H9 (cell line): ENCODE measurements at regions not wholly inside any gene's neighbourhood (a gene's known extent, or its start where the extent isn't known, plus 50 kb on each side); places are given as distances from the start of the nearest gene placed in this dataset.

Experiments
- DNase-seq: peaks from one replicate; pipeline ENCODE4 v3.0.0-alpha.2; 2017
- H2AFZ ChIP-seq: one replicate; pipeline ENCODE4 v1.6.1; 2013; ENCODE audit warnings: mild to moderate bottlenecking, low read length, control low read depth, moderate library complexity
- H2AK5ac ChIP-seq: 2 replicates; pipeline ENCODE4 v1.6.1; 2013; ENCODE audit warnings: low read length, control low read depth, mixed read lengths; ENCODE audit not compliant: insufficient read length
- H2BK120ac ChIP-seq: one replicate; pipeline ENCODE4 v1.6.1; 2013; ENCODE audit warnings: low read depth, mild to moderate bottlenecking, low read length, control low read depth, inconsistent platforms; ENCODE audit not compliant: poor library complexity, severe bottlenecking
- H2BK12ac ChIP-seq: 2 replicates; pipeline ENCODE4 v1.6.1; 2013; ENCODE audit warnings: low read length, control low read depth, mixed read lengths, low read depth; ENCODE audit not compliant: insufficient read length
- H2BK15ac ChIP-seq: 2 replicates; pipeline ENCODE4 v1.6.1; 2013; ENCODE audit warnings: low read depth, low read length, control low read depth
- H2BK20ac ChIP-seq: one replicate; pipeline ENCODE4 v1.6.1; 2013; ENCODE audit warnings: low read depth, mild to moderate bottlenecking, low read length, control low read depth, inconsistent platforms; ENCODE audit not compliant: poor library complexity, severe bottlenecking
- H2BK5ac ChIP-seq: 2 replicates; pipeline ENCODE4 v1.6.1; 2013; ENCODE audit warnings: low read length, control low read depth, mixed read lengths; ENCODE audit not compliant: insufficient read length
- H3K14ac ChIP-seq: 2 replicates; pipeline ENCODE4 v1.6.1; 2013; ENCODE audit warnings: low read length, control low read depth; ENCODE audit not compliant: insufficient read depth
- H3K18ac ChIP-seq: 2 replicates; pipeline ENCODE4 v1.6.1; 2013; ENCODE audit warnings: low read depth, mild to moderate bottlenecking, mixed read lengths, low read length, control low read depth; ENCODE audit not compliant: insufficient read length
- H3K23ac ChIP-seq: 2 replicates; pipeline ENCODE4 v1.6.1; 2013; ENCODE audit warnings: low read length, control low read depth, mixed read lengths, low read depth; ENCODE audit not compliant: insufficient read length
- H3K23me2 ChIP-seq: 2 replicates; pipeline ENCODE4 v1.6.1; 2013; ENCODE audit warnings: low read depth, mild to moderate bottlenecking, mixed read lengths, low read length, control low read depth; ENCODE audit not compliant: insufficient read length, poor library complexity, severe bottlenecking
- H3K27ac ChIP-seq: 2 replicates; pipeline ENCODE4 v1.5.1; 2013; ENCODE audit warnings: low read length, control low read depth, mixed read lengths, low read depth; ENCODE audit not compliant: insufficient read length
- H3K27me3 ChIP-seq: 2 replicates; pipeline ENCODE4 v1.6.1; 2013; ENCODE audit warnings: low read length, control low read depth, inconsistent platforms; ENCODE audit not compliant: insufficient read depth
- H3K4ac ChIP-seq: 2 replicates; pipeline ENCODE4 v1.6.1; 2013; ENCODE audit warnings: low read depth, mild to moderate bottlenecking, control low read depth, inconsistent platforms, low read length, moderate library complexity
- H3K4me1 ChIP-seq: 2 replicates; pipeline ENCODE4 v1.6.1; 2013; ENCODE audit warnings: low read length, control low read depth, inconsistent platforms; ENCODE audit not compliant: insufficient read depth
- H3K4me2 ChIP-seq: 2 replicates; pipeline ENCODE4 v1.6.1; 2013; ENCODE audit warnings: low read length, control low read depth, mixed read lengths; ENCODE audit not compliant: insufficient read length, insufficient read depth
- H3K56ac ChIP-seq: 2 replicates; pipeline ENCODE4 v1.6.1; 2013; ENCODE audit warnings: low read depth, mild to moderate bottlenecking, mixed read lengths, low read length, control low read depth; ENCODE audit not compliant: insufficient read length
- H3K79me1 ChIP-seq: 2 replicates; pipeline ENCODE4 v1.6.1; 2013; ENCODE audit warnings: low read depth, mild to moderate bottlenecking, moderate library complexity, low read length, control low read depth, inconsistent platforms; ENCODE audit not compliant: insufficient read depth, poor library complexity, severe bottlenecking
- H3K79me2 ChIP-seq: 2 replicates; pipeline ENCODE4 v1.6.1; 2013; ENCODE audit warnings: low read length, control low read depth, inconsistent platforms; ENCODE audit not compliant: insufficient read depth
- H3K9ac ChIP-seq: 2 replicates; pipeline ENCODE4 v1.6.1; 2013; ENCODE audit warnings: low read length, control low read depth, mixed read lengths; ENCODE audit not compliant: insufficient read length; ENCODE audit errors: extremely low read depth
- H3K9me3 ChIP-seq: one replicate; pipeline ENCODE4 v1.6.1; 2013; ENCODE audit warnings: low read depth, low read length, inconsistent platforms; ENCODE audit not compliant: control insufficient read depth
- H3T11ph ChIP-seq: one replicate; pipeline ENCODE4 v1.6.1; 2013; ENCODE audit warnings: mild to moderate bottlenecking, low read length, control low read depth, inconsistent platforms
- H4K20me1 ChIP-seq: one replicate; pipeline ENCODE4 v1.6.1; 2013; ENCODE audit not compliant: control insufficient read depth, insufficient read length, insufficient read depth
- H4K5ac ChIP-seq: 2 replicates; pipeline ENCODE4 v1.6.1; 2013; ENCODE audit warnings: low read depth, mild to moderate bottlenecking, mixed read lengths, low read length, control low read depth; ENCODE audit not compliant: insufficient read length
- H4K8ac ChIP-seq: replicated peaks from 2 replicates; pipeline ENCODE4 v1.6.1; 2013; ENCODE audit warnings: low read length, control low read depth, mixed read lengths, low read depth; ENCODE audit not compliant: insufficient read length
- H4K91ac ChIP-seq: 2 replicates; pipeline ENCODE4 v1.6.1; 2013; ENCODE audit warnings: low read depth, mild to moderate bottlenecking, moderate library complexity, mixed read lengths, low read length, control low read depth; ENCODE audit not compliant: insufficient read length
- H3K27ac Mint-ChIP-seq, 3 experiments: 2 replicates in 2 of 3; 3 replicates in 1 of 3; pipeline ENCODE4 v1.8.0; 2020 to 2021; ENCODE audit warnings: mixed read lengths in 3 of 3, mild to moderate bottlenecking in 1 of 3, moderate library complexity in 1 of 3
- H3K27me3 Mint-ChIP-seq: 2 replicates; pipeline ENCODE4 v1.8.0; 2021; ENCODE audit warnings: low read depth, mild to moderate bottlenecking, moderate library complexity, mixed read lengths
- H3K36me3 Mint-ChIP-seq, 3 experiments: 2 replicates in 2 of 3; 3 replicates in 1 of 3; pipeline ENCODE4 v1.8.0; 2020 to 2021; ENCODE audit warnings: low read depth in 3 of 3, mixed read lengths in 3 of 3; ENCODE audit not compliant: insufficient read depth in 1 of 3
- H3K4me1 Mint-ChIP-seq, 2 experiments: 2 replicates each; pipeline ENCODE4 v1.8.0; 2020; ENCODE audit warnings: mixed read lengths in 2 of 2
- H3K4me3 Mint-ChIP-seq, 2 experiments: 2 replicates in 1 of 2; 3 replicates in 1 of 2; pipeline ENCODE4 v1.8.0; 2020 to 2021; ENCODE audit warnings: mild to moderate bottlenecking in 2 of 2, mixed read lengths in 2 of 2, moderate library complexity in 1 of 2
- H3K9me3 Mint-ChIP-seq, 2 experiments: 2 replicates in 1 of 2; 3 replicates in 1 of 2; pipeline ENCODE4 v1.8.0; 2020; ENCODE audit warnings: mild to moderate bottlenecking in 2 of 2, mixed read lengths in 2 of 2, moderate library complexity in 1 of 2
- CTCF ChIP-seq: fragments of 200-600 bp; sonication (generic); conservative IDR thresholded peaks from 3 replicates; pipeline ENCODE4 v1.8.0; 2021; ENCODE audit warnings: antibody characterized with exemption, mild to moderate bottlenecking
- WGBS: extraction: QIAGEN DNeasy Blood & Tissue Kit; methylation state at CpG from one replicate; pipeline ENCODE4 v1.1.7; 2013; ENCODE audit warnings: missing lambda C conversion rate, low lambda C conversion rate, mixed read lengths; ENCODE audit not compliant: insufficient read length; ENCODE audit errors: extremely low coverage; 5-methylcytosine and 5-hydroxymethylcytosine counted together

GRCh38 chr18:77645170-77645872 lies 395.7 kb downstream of the GALR1 start:
- Histone ChIP-seq H4K8ac (no peak overlapping the region), H3K79me2 (no peaks in the 10 kb centered on the region), H3K27me3 (no peaks in the 10 kb centered on the region), H2BK15ac (no peak overlapping the region), H3K14ac (no peak overlapping the region), H2BK120ac (no peak overlapping the region), H3K4ac (no peak overlapping the region), H3K23me2 (no peaks in the 10 kb centered on the region), H4K5ac (no peak overlapping the region), H2BK5ac (no peak overlapping the region), H4K20me1 (no peaks in the 10 kb centered on the region), H3K18ac (no peak overlapping the region), H3K4me2 (no peak overlapping the region), H2BK20ac (no peak overlapping the region), H2AK5ac (no peak overlapping the region), H2AFZ (no peak overlapping the region), H3K9me3 (no peaks in the 10 kb centered on the region), H2BK12ac (no peak overlapping the region), H4K91ac (no peak overlapping the region), H3T11ph (no peak overlapping the region), H3K23ac (no peak overlapping the region), H3K9ac (no peak overlapping the region), H3K79me1 (no peaks in the 10 kb centered on the region), H3K27ac (no peak overlapping the region), H3K56ac (no peak overlapping the region), H3K4me1 (no peaks in the 10 kb centered on the region)
- peaks cover 2% of the 10 kb centered on the region for H3K27me3 Mint-ChIP-seq
- no peak for DNase-seq
- H3K9me3 Mint-ChIP-seq = peaks cover 5 to 7% of the 10 kb centered on the region in 2 experiments; a peak in 3 of 5 replicates
- WGBS = no CpG with 5 or more reads among the region's 8 CpGs
- H3K36me3 Mint-ChIP-seq = no peaks in the 10 kb centered on the region
- no peak overlapping the region for H3K27ac Mint-ChIP-seq
- H3K4me3 Mint-ChIP-seq = no peak overlapping the region
- no peak for TF ChIP-seq CTCF
- H3K4me1 Mint-ChIP-seq = peaks cover 8% of the 10 kb centered on the region in 2 experiments
